ENCODE measurements at regions not wholly inside any gene's neighbourhood (a gene's known extent, or its start where the extent isn't known, plus 50 kb on each side); places are given as distances from the start of the nearest gene placed in this dataset.

- DNase-seq (ENCODE audit: low read depth, low spot score): no peak
- Histone ChIP-seq H3K36me3 (ENCODE audit: insufficient read depth, low read length) (no peaks in the 10 kb centered on the region), H3K4me3 (no peak overlapping the region), H3K9ac (ENCODE audit: insufficient read length) (no peak overlapping the region), H3K27ac (no peak overlapping the region), H3K9me3 (ENCODE audit: low read depth, low read length) (no peaks in the 10 kb centered on the region)
- TF ChIP-seq EZH2 (IDR thresholded peaks at IDR 0.05) (no peak), FOXP2 (optimal IDR thresholded peaks at IDR 0.05; ENCODE audit: control extremely low read depth, extremely low read length, insufficient read depth) (no peak), POLR2AphosphoS5 (IDR thresholded peaks at IDR 0.05; ENCODE audit: borderline replicate concordance, low read depth, low read length) (no peak)
These were observed 1383.3 kb downstream of the TBC1D22A start for GRCh38 chr22:48145738-48146137.

GRCh38 chr22:48144318-48144717 lies 1381.9 kb downstream of the TBC1D22A start:
- Histone ChIP-seq H3K9me3 (ENCODE audit: low read depth, low read length) (no peaks in the 10 kb centered on the region), H3K4me3 (no peak overlapping the region), H3K27ac (no peak overlapping the region), H3K36me3 (ENCODE audit: insufficient read depth, low read length) (no peaks in the 10 kb centered on the region), H3K9ac (ENCODE audit: insufficient read length) (no peak overlapping the region)
- TF ChIP-seq FOXP2 (optimal IDR thresholded peaks at IDR 0.05; ENCODE audit: control extremely low read depth, extremely low read length, insufficient read depth): no peak
- no peak for TF ChIP-seq POLR2AphosphoS5 (IDR thresholded peaks at IDR 0.05; ENCODE audit: borderline replicate concordance, low read depth, low read length)
- no peak for TF ChIP-seq EZH2 (IDR thresholded peaks at IDR 0.05)
- DNase-seq (ENCODE audit: low read depth, low spot score): no peak

- no peak for DNase-seq (ENCODE audit: low read depth, low spot score)
- H3K36me3 ChIP-seq (ENCODE audit: insufficient read depth, low read length): no peaks in the 10 kb centered on the region
- H3K4me3 ChIP-seq: no peak overlapping the region
- no peak overlapping the region for H3K27ac ChIP-seq
- TF ChIP-seq EZH2 (IDR thresholded peaks at IDR 0.05): no peak
- no peak for TF ChIP-seq FOXP2 (optimal IDR thresholded peaks at IDR 0.05; ENCODE audit: control extremely low read depth, extremely low read length, insufficient read depth)
- no peak for TF ChIP-seq POLR2AphosphoS5 (IDR thresholded peaks at IDR 0.05; ENCODE audit: borderline replicate concordance, low read depth, low read length)
- no peak overlapping the region for H3K9ac ChIP-seq (ENCODE audit: insufficient read length)
- H3K9me3 ChIP-seq (ENCODE audit: low read depth, low read length): no peaks in the 10 kb centered on the region
These were observed 1381.4 kb downstream of the TBC1D22A start for GRCh38 chr22:48143856-48144255.

- no peak overlapping the region for H3K27ac ChIP-seq
- no peak overlapping the region for H3K4me3 ChIP-seq
- no peaks in the 10 kb centered on the region for H3K9me3 ChIP-seq (ENCODE audit: low read depth, low read length)
- TF ChIP-seq EZH2 (IDR thresholded peaks at IDR 0.05) (no peak), POLR2AphosphoS5 (IDR thresholded peaks at IDR 0.05; ENCODE audit: borderline replicate concordance, low read depth, low read length) (no peak), FOXP2 (optimal IDR thresholded peaks at IDR 0.05; ENCODE audit: control extremely low read depth, extremely low read length, insufficient read depth) (no peak)
- H3K36me3 ChIP-seq (ENCODE audit: insufficient read depth, low read length): no peaks in the 10 kb centered on the region
- H3K9ac ChIP-seq (ENCODE audit: insufficient read length): no peak overlapping the region
- no peak for DNase-seq (ENCODE audit: low read depth, low spot score)
These were observed 1379.9 kb downstream of the TBC1D22A start for GRCh38 chr22:48142388-48142787.

GRCh38 chr22:48141301-48141700 lies 1378.9 kb downstream of the TBC1D22A start:
- Histone ChIP-seq H3K27ac (no peak overlapping the region), H3K9ac (ENCODE audit: insufficient read length) (no peak overlapping the region), H3K9me3 (ENCODE audit: low read depth, low read length) (no peaks in the 10 kb centered on the region), H3K36me3 (ENCODE audit: insufficient read depth, low read length) (no peaks in the 10 kb centered on the region), H3K4me3 (no peak overlapping the region)
- no peak for DNase-seq (ENCODE audit: low read depth, low spot score)
- TF ChIP-seq FOXP2 (optimal IDR thresholded peaks at IDR 0.05; ENCODE audit: control extremely low read depth, extremely low read length, insufficient read depth) (no peak), POLR2AphosphoS5 (IDR thresholded peaks at IDR 0.05; ENCODE audit: borderline replicate concordance, low read depth, low read length) (no peak), EZH2 (IDR thresholded peaks at IDR 0.05) (no peak)

GRCh38 chr22:48140261-48140813 lies 1377.9 kb downstream of the TBC1D22A start:
- no peaks in the 10 kb centered on the region for H3K36me3 ChIP-seq (ENCODE audit: insufficient read depth, low read length)
- no peak for TF ChIP-seq EZH2 (IDR thresholded peaks at IDR 0.05)
- TF ChIP-seq FOXP2 (optimal IDR thresholded peaks at IDR 0.05; ENCODE audit: control extremely low read depth, extremely low read length, insufficient read depth): no peak
- no peak for TF ChIP-seq POLR2AphosphoS5 (IDR thresholded peaks at IDR 0.05; ENCODE audit: borderline replicate concordance, low read depth, low read length)
- no peak for DNase-seq (ENCODE audit: low read depth, low spot score)
- H3K4me3 ChIP-seq: no peak overlapping the region
- no peak overlapping the region for H3K27ac ChIP-seq
- no peaks in the 10 kb centered on the region for H3K9me3 ChIP-seq (ENCODE audit: low read depth, low read length)
- H3K9ac ChIP-seq (ENCODE audit: insufficient read length): no peak overlapping the region

GRCh38 chr22:48139776-48140175 lies 1377.3 kb downstream of the TBC1D22A start:
- no peak overlapping the region for H3K27ac ChIP-seq
- H3K4me3 ChIP-seq: no peak overlapping the region
- TF ChIP-seq FOXP2 (optimal IDR thresholded peaks at IDR 0.05; ENCODE audit: control extremely low read depth, extremely low read length, insufficient read depth) (no peak), EZH2 (IDR thresholded peaks at IDR 0.05) (no peak), POLR2AphosphoS5 (IDR thresholded peaks at IDR 0.05; ENCODE audit: borderline replicate concordance, low read depth, low read length) (no peak)
- no peaks in the 10 kb centered on the region for H3K36me3 ChIP-seq (ENCODE audit: insufficient read depth, low read length)
- H3K9ac ChIP-seq (ENCODE audit: insufficient read length): no peak overlapping the region
- H3K9me3 ChIP-seq (ENCODE audit: low read depth, low read length): no peaks in the 10 kb centered on the region
- DNase-seq (ENCODE audit: low read depth, low spot score): no peak

- no peaks in the 10 kb centered on the region for H3K36me3 ChIP-seq (ENCODE audit: insufficient read depth, low read length)
- no peak overlapping the region for H3K27ac ChIP-seq
- H3K4me3 ChIP-seq: no peak overlapping the region
- TF ChIP-seq POLR2AphosphoS5 (IDR thresholded peaks at IDR 0.05; ENCODE audit: borderline replicate concordance, low read depth, low read length): no peak
- no peak for TF ChIP-seq FOXP2 (optimal IDR thresholded peaks at IDR 0.05; ENCODE audit: control extremely low read depth, extremely low read length, insufficient read depth)
- TF ChIP-seq EZH2 (IDR thresholded peaks at IDR 0.05): no peak
- H3K9me3 ChIP-seq (ENCODE audit: low read depth, low read length): no peaks in the 10 kb centered on the region
- no peak overlapping the region for H3K9ac ChIP-seq (ENCODE audit: insufficient read length)
- DNase-seq (ENCODE audit: low read depth, low spot score): no peak
These were observed 1376.4 kb downstream of the TBC1D22A start for GRCh38 chr22:48138855-48139254.

GRCh38 chr22:48138427-48138826 lies 1376.0 kb downstream of the TBC1D22A start:
- Histone ChIP-seq H3K9ac (ENCODE audit: insufficient read length) (no peak overlapping the region), H3K27ac (no peak overlapping the region), H3K36me3 (ENCODE audit: insufficient read depth, low read length) (no peaks in the 10 kb centered on the region), H3K4me3 (no peak overlapping the region), H3K9me3 (ENCODE audit: low read depth, low read length) (no peaks in the 10 kb centered on the region)
- TF ChIP-seq POLR2AphosphoS5 (IDR thresholded peaks at IDR 0.05; ENCODE audit: borderline replicate concordance, low read depth, low read length) (no peak), FOXP2 (optimal IDR thresholded peaks at IDR 0.05; ENCODE audit: control extremely low read depth, extremely low read length, insufficient read depth) (no peak)
- no peak for DNase-seq (ENCODE audit: low read depth, low spot score)
